HG02763 (cell line): ENCODE measurements at regions not wholly inside any gene's neighbourhood (a gene's known extent, or its start where the extent isn't known, plus 50 kb on each side); places are given as distances from the start of the nearest gene placed in this dataset.
"Not testable (repeated sequence)": the region's sequence is repeated elsewhere in the genome, so short reads cannot be mapped to it uniquely, and the experiment has no call there.

Source experiments
- ATAC-seq: cut with Tn5 transposase; IDR thresholded peaks from one replicate; pipeline ENCODE4 v1.9.1; 2021; ENCODE audit warnings: mild to moderate bottlenecking, moderate library complexity; ENCODE audit not compliant: unreplicated experiment

GRCh38 chr14:38045461-38045860 lies 162.2 kb upstream of the SSTR1 start:
- ATAC-seq: no peak

- no peak for ATAC-seq
Measured at GRCh38 chr14:38046160-38046559, 161.5 kb upstream of the SSTR1 start.

DNA sequence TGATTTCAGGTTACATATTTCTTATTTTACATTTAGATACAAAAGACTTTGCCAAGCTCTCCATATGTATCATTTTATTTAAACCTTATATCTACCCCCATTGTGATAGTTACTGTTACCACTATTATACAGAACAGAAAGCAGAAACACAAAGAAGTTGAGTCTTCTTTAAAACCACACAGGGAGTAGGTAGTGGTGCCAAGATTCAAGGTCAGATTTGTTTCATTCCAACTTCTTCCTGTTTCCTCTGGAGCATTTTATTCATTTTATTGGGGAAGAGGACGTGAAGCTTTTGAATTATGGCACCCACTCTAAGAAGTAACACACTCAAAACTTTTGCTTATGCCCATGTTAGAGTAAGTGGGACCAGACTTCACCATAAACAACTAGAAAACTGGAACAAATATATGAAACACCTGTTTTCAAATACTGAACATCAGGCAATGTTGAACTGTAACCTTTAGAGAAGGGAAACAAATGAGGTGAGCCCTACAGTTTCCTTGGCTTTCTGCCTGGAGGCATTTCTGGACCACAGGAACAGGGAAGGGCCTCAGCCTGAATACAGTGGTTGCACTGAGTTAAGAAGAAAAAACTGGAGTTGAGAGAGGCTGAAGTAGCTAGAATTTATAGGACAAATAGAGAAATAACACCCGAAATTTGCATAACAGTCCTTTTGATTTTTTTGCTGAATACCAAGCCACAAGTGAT lies 160.4 kb upstream of the SSTR1 start:
- no peak for ATAC-seq

DNA sequence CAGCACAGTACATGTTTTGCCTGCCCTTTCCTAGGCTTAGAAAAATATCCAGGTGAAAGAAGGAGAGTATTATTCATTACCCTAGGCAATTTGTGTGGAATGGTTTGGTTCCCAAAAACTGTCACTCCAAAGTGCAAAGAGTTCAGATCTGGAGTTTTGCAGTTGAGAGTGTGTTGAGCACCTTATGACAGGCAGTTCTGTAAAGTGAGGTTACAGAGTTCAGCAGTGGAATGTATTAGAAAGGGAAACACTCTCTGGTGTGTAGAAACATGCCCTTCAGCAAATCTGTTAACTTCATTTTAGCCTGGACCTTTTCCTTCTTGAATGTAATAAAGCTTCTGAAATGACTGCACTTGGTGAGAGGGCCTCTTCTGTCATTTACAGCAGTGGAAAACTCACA lies 154.0 kb upstream of the SSTR1 start:
- ATAC-seq: no peak

DNA sequence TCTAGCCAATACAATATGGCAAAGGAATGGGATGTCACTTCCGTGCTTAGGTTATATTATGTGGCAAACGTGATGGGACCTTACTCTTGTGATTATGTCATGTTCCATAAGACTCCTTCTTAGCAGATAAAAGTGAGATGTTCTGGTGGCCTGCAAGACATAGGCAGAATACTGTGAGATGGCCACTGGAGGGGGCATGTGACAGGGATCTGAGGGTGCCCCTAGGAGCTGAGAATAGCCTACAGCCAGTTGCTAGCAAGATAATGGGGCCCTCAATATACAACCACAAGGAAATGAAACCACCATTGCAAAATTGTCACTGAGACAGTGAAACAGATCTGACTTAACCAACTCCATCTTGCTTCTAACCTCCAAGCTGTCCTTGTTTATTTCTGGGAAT lies 151.4 kb upstream of the SSTR1 start:
- no peak for ATAC-seq

- not testable (repeated sequence) for ATAC-seq
Measured at GRCh38 chr14:38062223-38062622, 145.5 kb upstream of the SSTR1 start.

DNA sequence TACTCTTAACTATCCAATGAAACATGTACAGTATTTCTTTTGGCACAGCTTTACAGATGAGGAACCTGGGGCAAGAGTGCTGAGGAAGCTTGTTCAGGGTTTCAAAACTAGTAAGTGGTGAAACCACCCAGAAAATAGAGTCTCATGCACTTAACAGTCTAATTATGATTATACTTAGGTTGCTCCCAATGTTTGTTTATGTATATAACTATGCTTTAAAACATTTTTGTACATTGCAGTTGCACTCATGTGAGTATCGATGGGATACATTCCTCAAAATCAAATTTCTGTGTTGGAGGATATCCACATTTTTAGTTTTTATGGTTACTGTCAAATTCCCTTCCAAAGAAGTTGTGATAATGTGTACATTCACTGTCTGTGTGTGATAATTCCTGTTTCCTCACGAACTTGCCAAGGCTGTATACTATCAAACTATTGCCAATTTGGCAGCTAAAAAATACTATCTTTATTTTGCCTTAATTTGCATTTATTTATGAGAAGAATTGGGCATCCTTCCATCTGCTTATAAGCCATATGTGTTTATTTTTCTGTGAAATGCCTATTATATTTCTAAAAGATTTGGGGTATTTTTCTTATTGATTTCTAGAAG lies 143.9 kb upstream of the SSTR1 start:
- ATAC-seq: no peak

- no peak for ATAC-seq
Measured at GRCh38 chr14:38065106-38065762, 142.5 kb upstream of the SSTR1 start.

DNA sequence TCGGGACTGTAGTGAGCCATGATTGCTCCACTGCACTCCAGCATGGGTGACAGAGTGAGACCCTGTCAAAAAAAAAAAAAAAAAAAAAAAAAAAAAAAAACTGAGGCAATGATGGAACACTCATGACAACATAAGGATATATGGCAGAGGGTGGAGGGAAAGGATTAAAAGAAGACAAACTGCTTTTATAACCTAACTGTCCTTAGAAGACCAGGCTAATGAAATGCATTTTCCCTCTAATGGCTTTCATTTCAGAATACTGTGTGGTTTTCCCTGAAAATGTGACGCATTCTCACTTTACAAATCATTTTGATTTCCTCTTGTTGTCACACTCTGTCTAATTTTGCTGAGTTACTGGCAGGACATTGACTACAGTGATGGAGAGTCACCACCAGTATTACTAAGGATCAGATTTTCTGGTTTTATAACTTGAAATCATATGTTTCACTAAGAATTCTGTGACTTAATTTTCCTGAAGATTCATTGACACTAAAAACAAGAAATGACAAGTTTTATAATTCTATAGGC lies 137.6 kb upstream of the SSTR1 start:
- ATAC-seq: no peak

DNA sequence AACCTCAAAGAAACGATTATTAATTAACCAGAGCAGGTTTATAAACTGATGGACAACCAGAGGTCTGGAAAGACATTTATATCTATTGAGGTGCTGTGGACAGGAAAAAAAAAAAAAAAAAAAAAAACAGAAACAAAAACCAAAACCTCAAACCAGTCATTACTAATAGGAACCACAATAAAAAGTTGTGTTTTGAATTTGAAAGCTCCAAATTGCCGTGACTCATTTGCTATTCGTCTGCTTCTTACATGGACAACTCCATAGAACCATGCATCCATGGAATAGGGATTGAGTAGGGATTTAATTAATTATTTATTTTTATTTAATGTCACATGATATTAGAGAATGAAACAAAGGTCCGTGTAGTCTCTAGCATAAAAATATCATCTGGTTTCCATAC lies 134.1 kb upstream of the SSTR1 start:
- no peak for ATAC-seq

DNA sequence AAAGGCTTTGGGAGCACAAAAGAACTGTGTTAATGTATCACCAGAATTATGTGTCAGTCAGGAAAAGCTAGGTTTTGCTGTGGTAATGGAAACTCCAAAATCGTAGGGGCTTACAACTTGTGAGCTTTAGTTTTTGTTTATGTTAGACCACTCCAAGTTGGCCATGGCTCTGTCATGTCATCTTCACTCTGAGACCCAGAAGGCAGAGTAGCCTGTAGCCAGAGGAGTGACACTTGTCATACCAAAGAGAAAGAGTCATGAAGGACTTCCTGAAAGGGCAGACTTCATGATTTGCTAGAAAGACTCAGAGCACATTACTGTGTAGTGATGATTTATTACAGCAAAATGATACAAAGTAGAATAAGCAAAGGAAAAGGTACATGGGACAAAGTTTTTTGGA lies 133.6 kb upstream of the SSTR1 start:
- ATAC-seq: no peak

GRCh38 chr14:38074754-38075153 lies 132.9 kb upstream of the SSTR1 start:
- ATAC-seq: no peak

- ATAC-seq: no peak
Measured at GRCh38 chr14:38078393-38078792, 129.3 kb upstream of the SSTR1 start.

GRCh38 chr14:38079268-38079667 lies 128.4 kb upstream of the SSTR1 start:
- ATAC-seq: peak; percentile 70

DNA sequence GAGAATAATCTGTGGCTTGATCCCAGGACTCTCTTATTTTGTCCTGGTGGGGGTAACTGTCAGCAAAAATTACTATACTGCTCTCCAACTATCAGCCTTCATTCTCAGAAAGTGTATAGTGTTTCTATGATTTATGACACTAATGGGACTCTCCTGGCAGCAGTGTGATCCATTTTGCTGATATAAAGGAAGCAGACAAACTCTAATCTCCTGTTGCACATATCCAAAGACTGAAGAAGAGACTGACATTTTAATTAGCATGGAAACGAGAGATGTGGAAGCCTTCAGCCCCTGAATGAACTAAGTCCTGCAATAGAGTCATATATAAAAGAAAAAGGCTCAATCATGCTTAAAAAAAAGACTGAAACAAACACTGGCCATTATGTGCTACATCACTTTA lies 127.8 kb upstream of the SSTR1 start:
- no peak for ATAC-seq

GRCh38 chr14:38080696-38081095 lies 127.0 kb upstream of the SSTR1 start:
- no peak for ATAC-seq

DNA sequence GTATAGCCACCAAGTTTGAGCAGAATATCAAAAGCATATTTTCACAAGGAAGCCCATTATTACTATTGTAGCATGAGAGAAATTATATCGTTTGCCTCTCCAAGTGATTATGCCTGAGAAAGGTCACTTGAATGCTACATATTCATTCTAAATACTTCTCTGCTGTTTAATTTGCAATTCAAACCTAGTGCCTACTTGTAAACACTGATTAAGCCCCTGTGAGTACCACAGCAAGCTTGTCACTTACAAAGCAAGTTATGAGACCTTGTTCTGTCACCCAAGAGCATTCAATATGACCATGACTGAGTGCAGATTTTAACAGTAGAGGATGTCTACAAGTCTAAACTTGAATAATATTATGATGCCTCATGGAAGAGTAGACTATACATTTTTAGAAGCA lies 124.7 kb upstream of the SSTR1 start:
- no peak for ATAC-seq

DNA sequence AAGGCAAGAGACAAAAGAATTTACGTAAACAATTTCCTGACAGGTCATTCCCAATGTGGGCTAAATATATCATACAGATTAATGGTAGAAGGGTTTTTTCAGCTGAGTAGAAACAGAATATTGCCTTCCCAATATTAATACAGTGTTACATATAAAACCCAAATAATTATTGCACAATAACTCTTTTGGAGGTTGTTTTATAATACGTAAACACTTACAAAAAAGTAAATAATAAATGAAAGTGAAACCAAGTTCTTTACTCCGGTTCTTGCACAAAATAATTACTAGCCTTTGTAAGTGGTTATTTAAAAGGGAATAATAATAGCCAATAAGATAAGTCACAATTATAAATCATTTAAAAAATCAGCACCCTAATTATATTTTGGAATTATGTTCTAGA lies 118.6 kb upstream of the SSTR1 start:
- ATAC-seq: no peak

GRCh38 chr14:38090506-38090905 lies 117.2 kb upstream of the SSTR1 start:
- ATAC-seq: no peak

DNA sequence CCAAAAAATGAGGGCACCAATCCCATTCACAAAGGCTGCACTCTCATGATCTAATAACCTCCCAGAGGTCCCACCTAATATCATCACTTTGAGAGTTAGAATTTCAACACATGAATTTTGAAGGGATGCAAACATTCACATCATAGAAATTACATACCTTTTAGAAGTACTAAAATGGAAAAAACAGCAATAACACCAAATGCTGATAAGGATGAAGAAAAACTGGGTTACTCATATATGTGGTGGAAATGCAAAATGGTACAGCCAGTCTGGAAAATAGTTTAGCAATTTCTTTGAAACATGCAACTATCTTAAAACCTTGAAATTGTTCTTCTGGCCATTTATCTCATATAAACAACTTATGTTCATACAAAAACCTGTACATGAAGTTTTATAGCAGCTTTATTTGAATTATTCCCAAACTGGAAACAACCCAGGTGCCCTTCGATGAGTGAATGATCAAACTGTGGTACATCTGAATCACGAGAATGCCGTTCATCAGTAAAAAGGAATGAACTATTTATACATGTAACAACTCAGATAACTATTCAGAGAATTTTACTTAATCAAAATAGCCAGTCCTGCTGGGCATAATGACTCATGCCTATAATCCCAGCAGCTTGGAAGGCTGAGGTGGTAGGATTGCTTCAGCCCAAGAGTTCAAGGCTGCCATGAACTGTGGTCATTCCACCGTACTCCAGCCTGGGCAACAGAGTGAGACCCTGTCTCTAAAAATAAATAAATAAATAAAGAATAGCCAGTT lies 109.4 kb upstream of the SSTR1 start:
- no peak for ATAC-seq

GRCh38 chr14:38101679-38102078 lies 106.0 kb upstream of the SSTR1 start:
- no peak for ATAC-seq
